ENCODE measurements at regions not wholly inside any gene's neighbourhood (a gene's known extent, or its start where the extent isn't known, plus 50 kb on each side); places are given as distances from the start of the nearest gene placed in this dataset.
"Not testable (repeated sequence)": the region's sequence is repeated elsewhere in the genome, so short reads cannot be mapped to it uniquely, and the experiment has no call there.

GRCh38 chr2:57190007-57190406, 856.6 kb upstream of the VRK2 start:
- no peak for DNase-seq

- no peak for DNase-seq
These were observed 846.9 kb upstream of the VRK2 start for GRCh38 chr2:57199663-57200062.

GRCh38 chr2:57204364-57204763, 842.2 kb upstream of the VRK2 start:
- no peak for DNase-seq

GRCh38 chr2:57205241-57205640, 841.4 kb upstream of the VRK2 start:
- DNase-seq: no peak

- DNase-seq: no peak
These were observed 839.4 kb upstream of the VRK2 start for GRCh38 chr2:57207191-57207590.

- no peak for DNase-seq
These were observed 836.8 kb upstream of the VRK2 start for GRCh38 chr2:57209799-57210198.

GRCh38 chr2:57210855-57211254, 835.8 kb upstream of the VRK2 start:
- DNase-seq: no peak

- DNase-seq: no peak
These were observed 829.6 kb upstream of the VRK2 start for GRCh38 chr2:57217013-57217412.

GRCh38 chr2:57218206-57218605, 828.4 kb upstream of the VRK2 start:
- DNase-seq: no peak

- DNase-seq: not testable (repeated sequence)
These were observed 816.9 kb upstream of the VRK2 start for GRCh38 chr2:57229706-57230105.

- not testable (repeated sequence) for DNase-seq
These were observed 814.3 kb upstream of the VRK2 start for GRCh38 chr2:57232341-57232740.

- DNase-seq: not testable (repeated sequence)
These were observed 795.1 kb upstream of the VRK2 start for GRCh38 chr2:57251495-57251894.

- DNase-seq: not testable (repeated sequence)
These were observed 770.2 kb upstream of the VRK2 start for GRCh38 chr2:57276408-57276807.

GRCh38 chr2:57278451-57278850, 768.2 kb upstream of the VRK2 start:
- DNase-seq: no peak

GRCh38 chr2:57291209-57291608, 755.4 kb upstream of the VRK2 start:
- no peak for DNase-seq

GRCh38 chr2:57296795-57297517, 749.6 kb upstream of the VRK2 start:
- DNase-seq: no peak

GRCh38 chr2:57313678-57314077, 732.9 kb upstream of the VRK2 start:
- DNase-seq: no peak

- no peak for DNase-seq
These were observed 731.9 kb upstream of the VRK2 start for GRCh38 chr2:57314682-57315081.

GRCh38 chr2:57330447-57330846, 716.2 kb upstream of the VRK2 start:
- DNase-seq: no peak

- no peak for DNase-seq
These were observed 713.4 kb upstream of the VRK2 start for GRCh38 chr2:57333221-57333620.

GRCh38 chr2:57343391-57344006, 703.1 kb upstream of the VRK2 start:
- DNase-seq: no peak

- DNase-seq: no peak
These were observed 678.4 kb upstream of the VRK2 start for GRCh38 chr2:57368190-57368589.

- no peak for DNase-seq
These were observed 675.6 kb upstream of the VRK2 start for GRCh38 chr2:57370882-57371585.
